Left renal pelvis (tissue), 4 donors: ENCODE measurements at regions not wholly inside any gene's neighbourhood (a gene's known extent, or its start where the extent isn't known, plus 50 kb on each side); places are given as distances from the start of the nearest gene placed in this dataset.

Source experiments
- DNase-seq, 4 donors: peaks; one replicate each; pipeline ENCODE4 v3.0.0-alpha.2; 2013; ENCODE audit warnings: low read depth in 4 of 4, low spot score in 3 of 4

DNA sequence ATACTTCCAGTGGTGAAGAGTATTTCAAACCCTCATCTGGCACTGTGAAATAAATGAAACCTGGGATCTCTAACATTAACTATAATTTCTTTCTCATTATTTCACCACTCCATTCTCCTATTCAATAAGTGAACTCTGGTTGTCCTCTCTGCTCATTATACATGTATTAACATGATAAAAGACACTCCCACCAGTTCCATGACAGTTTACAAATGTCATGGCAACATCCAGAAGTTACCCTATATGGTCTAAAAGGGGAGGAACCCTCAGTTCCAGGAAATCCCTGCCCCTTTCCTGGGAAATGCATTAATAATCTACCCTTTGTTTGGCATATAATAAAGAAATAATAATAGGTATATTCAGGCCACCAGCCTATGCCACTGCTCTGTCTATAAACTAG, 62.7 kb upstream of the BRINP3 start:
- DNase-seq: no peak

DNA sequence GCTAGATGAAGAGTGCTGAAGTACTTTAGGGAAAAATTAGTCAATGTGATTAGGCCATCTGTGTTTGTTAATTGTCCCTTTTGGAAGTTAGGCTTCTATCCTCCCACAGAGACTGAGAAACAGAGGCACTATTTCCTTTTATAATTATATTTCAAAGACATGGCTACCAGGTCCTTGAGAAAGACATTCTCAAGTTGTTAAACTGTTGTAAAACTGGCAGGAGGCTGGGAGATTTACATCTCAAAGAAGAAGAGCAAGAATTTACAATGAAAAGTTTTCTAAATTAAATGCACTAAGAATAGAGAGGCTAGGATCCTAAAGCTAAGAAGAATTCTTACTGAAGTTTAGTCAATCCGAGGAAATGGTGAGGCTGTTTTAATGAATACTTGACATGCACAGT, 74.0 kb upstream of the BRINP3 start:
- DNase-seq: no peak

DNA sequence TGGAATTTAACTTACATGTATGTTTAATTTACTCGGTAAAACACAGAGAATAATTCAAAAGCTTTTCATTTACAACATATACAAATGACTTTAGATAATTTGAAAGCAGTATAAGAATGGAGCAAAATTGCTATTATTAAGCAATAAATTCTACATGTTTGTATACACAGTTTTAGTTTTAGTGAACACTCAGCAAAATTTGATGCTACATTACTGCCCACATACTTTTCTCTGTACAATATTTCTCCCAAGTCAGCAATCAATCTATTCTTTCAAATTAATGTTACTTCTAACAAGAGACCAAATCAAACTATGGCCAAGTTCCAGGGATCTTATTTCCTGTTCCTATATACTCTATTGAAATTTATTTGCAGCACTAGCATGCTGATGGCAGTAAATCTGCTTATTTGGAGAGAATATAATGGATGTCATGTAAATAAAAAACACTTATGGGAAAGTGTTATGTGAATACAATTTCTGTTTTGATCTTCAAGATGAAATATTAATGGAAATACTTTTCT, 82.6 kb upstream of the BRINP3 start:
- no peak for DNase-seq

DNA sequence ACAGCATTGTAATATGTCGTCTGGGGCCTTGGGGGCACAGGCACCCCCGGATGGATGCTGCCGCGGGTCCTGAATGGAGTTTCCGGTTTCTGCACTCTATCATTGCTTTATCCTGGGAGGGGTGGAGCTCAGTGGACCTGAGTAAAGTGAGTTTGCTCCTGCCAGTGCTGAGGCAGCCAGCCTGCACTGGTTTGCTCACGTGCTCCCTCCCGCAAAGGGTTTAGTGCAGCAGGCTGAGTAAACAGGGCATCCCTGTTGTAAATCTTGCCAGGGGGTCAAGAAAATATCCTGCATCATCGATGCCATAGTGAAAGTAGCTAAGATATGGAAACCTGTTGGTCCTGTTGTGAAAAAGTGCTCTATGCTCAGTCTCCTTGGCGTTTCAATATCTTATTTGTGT, 85.6 kb upstream of the BRINP3 start:
- DNase-seq: no peak

DNA sequence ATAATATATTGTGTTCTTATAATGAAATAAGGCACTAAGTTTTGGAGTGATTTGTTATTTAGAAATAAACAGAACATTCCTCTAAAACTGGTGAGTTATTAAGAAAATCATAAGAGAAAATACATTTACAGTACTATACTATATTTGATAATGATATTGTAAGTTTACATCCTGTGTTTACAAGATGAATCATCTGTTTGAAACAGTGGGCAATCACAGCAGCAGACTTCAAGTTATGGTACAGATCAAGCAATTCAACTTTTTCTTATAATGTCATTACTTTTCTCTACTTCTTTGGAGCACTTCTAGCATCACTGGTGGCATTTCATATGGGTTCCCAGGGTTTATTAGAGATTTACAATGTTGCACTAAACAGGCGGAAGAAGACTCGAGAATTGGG, 86.5 kb upstream of the BRINP3 start:
- no peak for DNase-seq

DNA sequence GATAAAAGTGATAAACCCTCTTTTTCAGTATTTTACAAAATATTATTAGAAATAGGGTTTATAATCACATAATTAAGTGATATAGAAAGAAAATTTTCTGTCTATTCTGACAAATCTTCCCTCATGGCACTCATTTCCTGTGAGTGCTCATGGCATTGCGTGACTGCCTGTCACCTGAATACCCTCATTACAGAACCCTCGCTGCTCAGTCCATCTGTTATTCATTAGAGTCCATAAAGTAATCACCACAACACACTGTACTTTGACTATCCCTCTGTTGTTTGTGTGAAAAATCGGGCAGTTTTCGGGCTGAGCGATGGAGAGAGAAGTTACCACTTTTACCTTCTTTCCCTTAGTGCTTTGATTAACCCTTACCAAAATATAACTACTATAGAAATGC, 100.4 kb upstream of the BRINP3 start:
- no peak for DNase-seq

DNA sequence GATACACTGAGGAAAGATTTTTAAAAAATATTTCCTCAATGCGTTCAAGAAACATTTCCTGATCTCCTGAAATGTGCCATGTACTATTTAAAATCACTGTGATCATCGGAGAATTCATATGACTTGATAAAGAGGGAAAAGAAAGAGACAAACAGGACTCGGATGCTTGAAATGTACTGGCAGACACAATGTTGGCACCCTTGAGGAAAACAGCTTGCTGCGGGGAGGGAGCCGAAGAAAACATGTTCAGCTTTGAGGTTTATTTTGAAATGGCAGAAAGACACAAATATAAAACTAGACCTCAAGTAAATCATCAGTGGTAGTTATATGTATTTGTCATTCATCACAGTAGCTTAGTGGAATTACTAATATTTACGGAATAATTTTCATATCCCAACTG, 100.9 kb upstream of the BRINP3 start:
- no peak for DNase-seq

DNA sequence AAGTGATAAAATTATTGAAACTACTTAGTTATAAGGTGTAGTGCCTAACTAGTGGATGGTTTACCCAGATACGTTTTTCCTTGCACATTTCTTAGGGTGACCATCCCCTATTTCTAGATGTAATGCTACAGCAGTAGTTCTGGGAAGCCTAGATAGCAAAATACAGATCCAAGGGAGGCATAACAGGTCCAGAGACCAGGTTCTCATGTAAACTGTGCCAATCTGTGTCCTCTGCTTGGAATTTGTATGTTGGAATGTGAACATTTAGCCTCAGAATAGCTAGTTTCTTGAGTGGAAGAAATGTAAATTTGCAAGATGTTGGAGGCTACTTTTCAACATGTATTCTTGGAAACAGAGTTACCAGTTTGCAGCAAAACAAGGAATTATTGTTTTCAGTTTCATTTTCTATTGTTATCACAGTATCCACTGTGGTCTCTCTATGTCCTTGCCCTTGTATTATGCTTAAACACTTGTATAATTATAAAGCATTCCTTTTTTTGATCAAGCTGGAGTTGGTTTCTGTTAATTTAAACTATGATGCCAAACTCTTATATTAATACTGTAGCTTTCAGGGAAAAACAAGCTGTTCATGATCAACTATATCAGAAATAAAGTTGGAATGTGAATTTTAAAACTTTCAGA, 102.0 kb upstream of the BRINP3 start:
- no peak for DNase-seq

DNA sequence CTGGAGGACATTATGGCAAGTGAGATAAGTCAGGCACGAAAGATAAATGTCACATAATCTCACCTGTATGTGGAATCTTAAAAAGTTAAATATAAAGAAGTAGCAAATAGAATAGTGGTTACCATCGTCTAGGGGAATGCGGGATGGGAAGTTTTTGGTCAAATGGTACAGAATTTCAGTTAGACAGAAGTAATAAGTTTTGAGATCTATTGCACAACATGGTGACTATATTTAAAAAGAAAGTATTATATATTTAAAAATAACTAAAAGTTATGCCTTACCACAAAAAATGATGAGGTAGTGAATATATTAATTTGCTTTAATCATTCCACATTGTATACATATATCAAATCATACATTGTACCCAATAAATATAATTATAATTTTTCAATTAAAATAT, 106.2 kb upstream of the BRINP3 start:
- no peak for DNase-seq

DNA sequence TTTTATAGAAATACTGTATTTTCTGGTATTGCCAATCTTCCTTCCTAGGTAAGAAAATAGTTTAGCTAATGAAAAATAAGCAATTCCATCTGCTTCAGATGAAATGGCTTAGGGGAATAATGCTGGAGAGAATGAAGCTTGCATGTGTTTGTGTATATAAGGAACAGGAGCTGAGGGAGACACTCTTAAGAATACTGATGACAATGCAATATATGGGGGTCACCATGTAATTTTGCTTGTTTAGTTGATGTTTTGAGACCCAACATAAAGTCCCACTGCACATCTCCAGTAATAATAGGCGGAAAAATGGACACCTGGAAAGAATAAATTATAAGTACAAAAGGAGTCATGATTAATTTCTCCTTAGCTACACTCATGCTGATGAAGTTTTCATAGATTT, 110.8 kb upstream of the BRINP3 start:
- DNase-seq: no peak

DNA sequence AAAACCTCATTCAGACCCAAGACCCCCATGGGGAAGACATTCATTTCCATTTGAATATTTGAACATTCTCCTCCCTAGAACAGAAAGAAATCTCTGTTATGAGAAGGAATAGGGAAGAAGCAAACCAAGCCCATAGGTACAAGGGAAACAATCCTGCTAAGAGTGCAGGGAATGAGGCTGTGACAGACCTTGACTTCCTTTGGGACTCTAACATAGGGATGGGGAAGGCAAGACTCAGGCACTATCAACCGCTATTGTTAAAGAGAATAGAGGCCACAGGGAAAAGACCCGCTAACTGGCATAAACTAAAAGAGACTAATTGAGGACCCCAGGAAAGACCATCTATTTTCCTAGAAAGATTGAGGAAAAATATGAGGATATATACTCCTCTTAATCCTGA, 117.8 kb upstream of the BRINP3 start:
- DNase-seq: no peak

DNA sequence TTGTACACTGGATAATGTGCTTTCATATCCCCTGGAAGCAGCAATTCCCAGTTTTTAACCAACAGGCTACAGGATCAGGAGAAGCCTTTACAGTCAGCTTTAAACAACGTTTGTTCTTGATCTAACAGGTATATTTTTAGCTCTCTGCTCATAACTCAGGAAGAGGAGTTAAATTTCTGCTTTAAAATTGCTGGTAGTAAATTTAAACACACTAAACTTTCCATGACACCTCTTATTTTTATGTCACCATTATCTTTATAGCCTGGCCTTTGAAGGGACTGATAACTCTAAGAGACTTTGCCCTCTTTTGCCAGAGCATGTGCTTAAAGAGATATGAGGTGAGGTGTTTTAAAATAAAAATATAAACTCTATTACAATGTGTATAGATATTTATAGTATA, 119.6 kb upstream of the BRINP3 start:
- DNase-seq: no peak

DNA sequence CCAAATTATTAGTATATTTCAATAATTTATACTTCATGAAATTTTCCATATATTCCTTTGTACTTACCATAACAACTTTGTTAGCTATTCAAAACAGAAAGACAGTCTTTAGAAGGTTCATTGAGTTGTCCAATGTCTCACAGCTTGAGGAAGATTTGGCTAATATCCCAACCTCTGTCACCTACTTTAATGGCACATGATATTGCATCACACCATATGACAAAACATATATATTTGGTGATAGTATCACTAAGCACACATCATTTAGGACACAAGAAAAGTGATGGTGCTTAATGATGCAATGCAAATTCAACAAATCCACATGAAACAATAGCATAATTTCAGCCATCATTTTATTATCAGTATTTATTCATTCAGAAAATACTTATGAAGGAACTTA, 122.0 kb upstream of the BRINP3 start:
- no peak for DNase-seq

DNA sequence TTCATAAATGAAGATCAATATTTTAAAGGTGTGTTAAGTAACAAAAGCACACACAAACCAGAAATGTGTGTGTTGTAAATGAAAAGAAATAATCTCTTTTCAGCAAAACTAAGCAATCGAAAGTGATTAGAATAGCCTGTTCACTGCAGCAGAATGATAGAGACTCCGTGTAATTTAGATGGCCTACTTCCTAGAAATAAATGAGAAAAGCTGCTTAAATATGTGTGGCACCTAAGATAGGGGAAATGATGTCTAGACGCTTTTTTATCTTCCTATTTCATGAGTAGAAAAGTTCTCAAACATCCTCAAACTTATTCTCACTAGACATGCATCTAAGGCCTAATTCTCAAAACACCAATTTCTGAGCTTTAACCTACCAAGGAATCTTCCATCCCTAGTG, 124.7 kb upstream of the BRINP3 start:
- DNase-seq: no peak

DNA sequence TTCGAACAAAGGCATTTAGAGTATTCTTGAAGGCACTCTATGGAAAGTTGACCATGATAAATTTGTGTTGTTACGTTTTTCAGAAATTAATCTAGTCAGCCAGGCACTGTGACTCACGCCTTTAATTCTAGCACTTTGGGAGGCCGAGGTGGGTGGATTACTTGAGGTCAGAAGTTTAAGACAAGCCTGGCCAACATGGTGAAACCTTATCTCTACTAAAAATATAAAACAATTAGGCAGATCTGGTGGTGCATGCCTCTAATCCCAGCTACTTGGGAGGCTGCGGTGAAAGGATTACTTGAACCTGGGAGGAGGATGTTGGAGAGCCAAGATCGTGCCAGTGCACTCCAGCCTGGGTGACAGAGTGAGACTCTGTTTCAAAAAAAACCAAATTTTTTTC, 130.6 kb upstream of the BRINP3 start:
- DNase-seq: no peak

DNA sequence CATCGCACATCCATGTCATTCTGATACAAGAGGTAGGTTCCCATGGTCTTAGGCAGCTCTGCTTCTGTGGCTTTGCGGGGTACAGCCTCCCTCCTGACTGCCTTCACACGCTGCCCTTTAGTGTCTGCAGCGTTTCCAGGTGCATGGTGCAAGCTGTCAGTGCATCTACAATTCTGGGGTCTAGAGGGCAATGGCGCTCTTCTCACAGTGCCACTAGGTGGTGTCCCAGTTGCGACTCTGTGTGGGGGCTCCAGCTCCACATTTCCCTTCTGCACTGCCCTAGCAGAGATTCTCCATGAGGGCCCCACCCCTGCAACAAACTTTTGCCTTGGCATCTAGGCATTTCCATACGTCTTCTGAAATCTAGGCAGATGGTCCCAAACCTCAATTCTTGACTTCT, 138.2 kb upstream of the BRINP3 start:
- no peak for DNase-seq

DNA sequence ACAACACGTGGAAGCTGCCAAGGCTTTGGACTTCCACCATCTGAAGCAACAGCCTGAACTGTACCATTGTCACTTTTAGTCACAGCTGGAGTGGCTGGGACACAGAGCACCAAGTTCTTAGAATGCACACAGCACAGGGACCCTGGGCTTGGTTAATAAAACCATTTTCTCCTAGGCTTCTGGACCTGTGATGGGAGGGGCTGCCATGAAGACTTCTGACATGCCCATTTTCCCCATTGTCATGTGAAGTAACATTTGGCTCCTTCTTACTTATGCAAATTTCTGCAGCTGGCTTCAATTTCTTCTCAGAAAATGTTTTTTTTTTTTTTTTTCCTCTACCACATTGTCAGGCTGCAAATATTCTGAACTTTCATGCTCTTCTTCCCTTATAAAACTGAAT, 138.6 kb upstream of the BRINP3 start:
- no peak for DNase-seq

DNA sequence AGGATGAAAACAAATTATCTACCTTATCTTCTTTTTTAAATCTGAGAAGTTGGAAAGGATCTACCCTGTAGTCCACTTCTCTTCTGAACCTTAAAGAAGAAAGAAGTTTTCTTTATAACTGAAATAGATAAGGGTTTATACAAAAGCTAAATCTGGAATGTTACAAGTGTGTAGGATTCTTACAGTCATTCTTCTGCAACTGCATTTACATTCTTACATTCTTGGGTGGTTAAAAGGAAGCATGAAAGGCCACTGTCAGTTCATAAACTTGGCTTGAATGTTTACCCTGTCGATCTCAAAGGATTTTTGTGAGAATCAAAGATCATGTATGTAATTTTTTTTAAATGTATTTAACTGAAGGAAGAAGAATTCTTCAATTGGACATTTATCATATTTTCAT, 142.1 kb upstream of the BRINP3 start:
- no peak for DNase-seq

DNA sequence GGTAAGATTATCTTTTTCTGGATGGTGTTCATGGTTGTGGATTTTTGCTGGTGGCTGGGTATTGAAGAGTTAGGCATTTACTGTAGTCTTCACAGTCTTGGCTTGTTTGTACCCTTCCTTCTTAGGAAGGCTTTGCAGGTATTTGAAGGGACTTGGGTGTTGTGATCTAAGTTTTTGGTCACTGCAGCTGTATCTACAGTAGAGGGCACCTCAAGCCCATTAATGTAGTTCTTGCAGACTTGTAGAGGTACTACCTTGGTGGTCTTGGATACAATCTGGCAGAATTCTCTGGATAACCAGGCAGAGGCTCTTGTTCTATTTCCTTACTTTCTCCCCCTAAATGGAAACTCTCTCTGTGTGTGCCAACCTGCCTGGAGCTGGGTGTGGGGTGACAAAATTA, 155.8 kb upstream of the BRINP3 start:
- DNase-seq: no peak

DNA sequence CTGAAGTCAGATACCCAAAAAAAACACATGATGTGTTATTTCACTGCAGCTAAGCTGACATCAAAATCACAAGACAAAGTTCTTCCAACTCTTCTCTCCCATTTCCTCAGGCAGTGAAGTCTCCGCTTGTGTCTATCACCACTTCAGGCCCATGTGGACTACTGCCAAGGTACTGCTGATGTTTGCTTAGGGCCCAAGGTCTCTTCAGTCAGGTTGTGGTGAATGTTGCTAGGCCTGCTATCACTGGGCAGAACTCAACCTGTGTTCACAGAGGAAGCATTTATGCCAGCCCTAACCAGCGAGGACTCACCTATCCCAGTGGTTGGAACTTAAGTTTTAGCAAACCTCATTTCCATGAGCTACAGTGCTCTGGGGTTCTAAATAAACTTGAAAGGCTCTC, 156.5 kb upstream of the BRINP3 start:
- DNase-seq: no peak

DNA sequence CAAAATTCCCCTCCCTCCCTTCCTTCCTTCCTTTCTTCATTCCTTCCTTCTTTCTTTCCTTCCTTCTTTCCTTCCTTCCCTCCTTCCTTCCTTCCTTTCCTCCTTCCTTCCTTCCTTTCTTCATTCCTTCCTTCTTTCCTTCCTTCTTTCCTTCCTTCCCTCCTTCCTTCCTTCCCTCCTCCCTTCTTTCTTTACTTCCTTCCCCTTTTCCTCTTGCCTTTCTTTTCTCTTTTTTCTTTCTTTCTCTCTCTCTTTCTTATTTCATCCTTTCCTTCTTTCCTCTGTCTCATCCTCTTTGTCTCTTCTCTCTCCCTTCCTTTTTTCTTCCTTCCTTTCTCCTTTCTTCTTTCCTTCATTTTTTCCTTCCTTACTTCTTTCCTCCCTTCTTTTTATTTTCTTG, 171.9 kb upstream of the BRINP3 start:
- DNase-seq: no peak

DNA sequence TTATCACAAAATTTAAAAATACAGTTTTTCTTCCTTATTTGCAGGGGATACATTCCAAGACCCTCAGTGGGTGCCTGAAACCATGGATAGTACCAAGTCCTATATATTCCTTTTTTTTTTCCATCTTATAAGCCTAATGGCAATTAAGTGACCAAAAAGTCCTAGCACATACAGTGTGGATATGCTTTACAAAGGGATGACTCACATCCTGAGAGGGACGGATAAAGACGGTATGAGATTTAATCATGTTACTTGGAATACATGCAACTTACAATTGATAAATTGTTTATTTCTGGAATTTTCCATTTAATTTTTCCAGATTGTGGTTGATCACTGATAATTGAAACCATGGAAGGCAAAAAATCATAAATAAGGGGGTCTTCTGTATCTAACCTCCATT, 181.2 kb upstream of the BRINP3 start:
- no peak for DNase-seq

DNA sequence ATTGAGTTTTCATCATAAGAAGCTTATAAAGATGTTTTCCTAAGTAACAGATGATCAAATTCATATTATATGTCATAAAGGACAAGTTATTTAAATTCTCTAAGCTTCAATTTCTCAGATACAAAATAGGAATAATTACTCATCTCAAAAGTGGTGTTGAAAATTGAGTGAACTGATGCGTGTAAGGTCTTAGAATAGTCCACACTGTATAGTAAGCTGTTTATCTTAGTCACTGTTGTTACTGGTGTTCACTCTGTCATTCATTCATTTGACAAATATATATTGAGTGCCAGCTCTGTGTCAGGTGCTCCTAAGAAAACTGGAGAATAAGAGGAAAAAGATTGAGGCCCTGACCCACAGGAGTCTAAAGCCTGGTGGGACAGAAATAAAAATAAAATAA, 186.3 kb upstream of the BRINP3 start:
- DNase-seq: no peak
